ENCODE measurements at regions not wholly inside any gene's neighbourhood (a gene's known extent, or its start where the extent isn't known, plus 50 kb on each side); places are given as distances from the start of the nearest gene placed in this dataset.

- TF ChIP-seq TSHZ2 (CRISPR knock-in tag; IDR thresholded peaks at IDR 0.05) (no peak), ARNTL (CRISPR knock-in tag; IDR thresholded peaks at IDR 0.05; ENCODE audit: borderline replicate concordance, low read depth) (no peak), CREB5 (CRISPR knock-in tag; IDR thresholded peaks at IDR 0.05; ENCODE audit: low read depth) (no peak)
Measured at GRCh38 chr14:42862114-42862513, 1255.4 kb downstream of the LRFN5 start (continued).

- TF ChIP-seq CSRNP3 (CRISPR knock-in tag; IDR thresholded peaks at IDR 0.05), result no peak
- TF ChIP-seq POU6F1 (CRISPR knock-in tag; IDR thresholded peaks at IDR 0.05; ENCODE audit: borderline replicate concordance, low read depth), result no peak
- TF ChIP-seq BACH2 (CRISPR knock-in tag; IDR thresholded peaks at IDR 0.05; ENCODE audit: borderline replicate concordance), result no peak
- TF ChIP-seq ZC3H10 (CRISPR knock-in tag; IDR thresholded peaks at IDR 0.05), result no peak
- TF ChIP-seq GLIS3 (CRISPR knock-in tag; IDR thresholded peaks at IDR 0.05), result no peak
- no peak for TF ChIP-seq ISL1 (CRISPR knock-in tag; IDR thresholded peaks at IDR 0.05)
- TF ChIP-seq ZNF70 (CRISPR knock-in tag; IDR thresholded peaks at IDR 0.05), result no peak
- no peak for TF ChIP-seq ZFP30 (CRISPR knock-in tag; IDR thresholded peaks at IDR 0.05)
- TF ChIP-seq TCF4 (CRISPR knock-in tag; IDR thresholded peaks at IDR 0.05; ENCODE audit: borderline replicate concordance), result no peak
- no peak for TF ChIP-seq TSHZ2 (CRISPR knock-in tag; IDR thresholded peaks at IDR 0.05)
- TF ChIP-seq RARB (CRISPR knock-in tag; IDR thresholded peaks at IDR 0.05), result no peak
- no peak for TF ChIP-seq PPARA (CRISPR knock-in tag; IDR thresholded peaks at IDR 0.05; ENCODE audit: borderline replicate concordance)
- no peak for TF ChIP-seq SNAI2 (CRISPR knock-in tag; IDR thresholded peaks at IDR 0.05)
- TF ChIP-seq ESRRG (CRISPR knock-in tag; IDR thresholded peaks at IDR 0.05), result no peak
- no peak for TF ChIP-seq ZFP3 (CRISPR knock-in tag; IDR thresholded peaks at IDR 0.05)
- ATAC-seq, result no peak
Measured at GRCh38 chr14:42860371-42860770, 1253.7 kb downstream of the LRFN5 start.

- ATAC-seq, result no peak
- no peak for TF ChIP-seq PATZ1 (CRISPR knock-in tag; IDR thresholded peaks at IDR 0.05; ENCODE audit: borderline replicate concordance)
- no peak for TF ChIP-seq CSRNP3 (CRISPR knock-in tag; IDR thresholded peaks at IDR 0.05)
- no peak for TF ChIP-seq ZC3H10 (CRISPR knock-in tag; IDR thresholded peaks at IDR 0.05)
- no peak for TF ChIP-seq TOX (CRISPR knock-in tag; IDR thresholded peaks at IDR 0.05; ENCODE audit: borderline replicate concordance)
- TF ChIP-seq ZNF565 (CRISPR knock-in tag; conservative IDR thresholded peaks at IDR 0.05; ENCODE audit: low read depth), result no peak
- no peak for TF ChIP-seq ZNF70 (CRISPR knock-in tag; IDR thresholded peaks at IDR 0.05)
- no peak for TF ChIP-seq ARNTL (CRISPR knock-in tag; IDR thresholded peaks at IDR 0.05; ENCODE audit: borderline replicate concordance, low read depth)
- no peak for TF ChIP-seq GLIS3 (CRISPR knock-in tag; IDR thresholded peaks at IDR 0.05)
- no peak for TF ChIP-seq CREB5 (CRISPR knock-in tag; IDR thresholded peaks at IDR 0.05; ENCODE audit: low read depth)
- no peak for TF ChIP-seq TCF4 (CRISPR knock-in tag; IDR thresholded peaks at IDR 0.05; ENCODE audit: borderline replicate concordance)
- TF ChIP-seq ISL1 (CRISPR knock-in tag; IDR thresholded peaks at IDR 0.05), result no peak
- no peak for TF ChIP-seq BACH2 (CRISPR knock-in tag; IDR thresholded peaks at IDR 0.05; ENCODE audit: borderline replicate concordance)
- TF ChIP-seq OSR1 (CRISPR knock-in tag; IDR thresholded peaks at IDR 0.05), result no peak
Measured at GRCh38 chr14:42856106-42856505, 1249.4 kb downstream of the LRFN5 start.
